IMR-90 (cell line): ENCODE measurements at regions not wholly inside any gene's neighbourhood (a gene's known extent, or its start where the extent isn't known, plus 50 kb on each side); places are given as distances from the start of the nearest gene placed in this dataset.

Source experiments
- ATAC-seq: fragments of 200-7000 bp; cut with Tn5 transposase; 2 replicates; pipeline ENCODE4 v1.9.1; 2020; ENCODE audit warnings: low read depth, mild to moderate bottlenecking, moderate library complexity
- BruUV-seq: library from RNA; stranded (reverse); fragments of 400-500 nt; replicated peaks from 2 replicates; lab custom pipeline; 2021; lab: Mats Ljungman, UMichigan
- CTCF ChIA-PET: fragments of 300-600 bp; formaldehyde crosslinking; extraction: SDS; loops from one replicate; lab custom pipeline; 2021; ENCODE audit warnings: antibody characterized with exemption; lab: Yijun Ruan, JAX
- POLR2A ChIA-PET: fragments of 300-600 bp; sonication (Branson Sonifier 250); formaldehyde crosslinking; loops from one replicate; lab custom pipeline; 2022; ENCODE audit warnings: antibody characterized with exemption; ENCODE audit not compliant: unreplicated experiment; lab: Charles Lee
- DNase-seq: peaks from one replicate; pipeline ENCODE4 v3.0.0; 2013
- H2AFZ ChIP-seq: replicated peaks from 2 replicates; pipeline ENCODE3; 2013; ENCODE audit warnings: low read length, mild to moderate bottlenecking; ENCODE audit not compliant: poor library complexity
- H2AK5ac ChIP-seq: 2 replicates; pipeline ENCODE4 v1.6.1; 2013; ENCODE audit warnings: low read depth, low read length, inconsistent platforms
- H2AK9ac ChIP-seq: replicated peaks from 2 replicates; pipeline ENCODE3; 2013; ENCODE audit warnings: mild to moderate bottlenecking, low read depth, low read length, moderate library complexity; ENCODE audit not compliant: poor library complexity
- H2BK120ac ChIP-seq: 2 replicates; pipeline ENCODE4 v1.6.1; 2013; ENCODE audit warnings: low read depth, low read length, inconsistent platforms
- H2BK15ac ChIP-seq: 3 replicates; pipeline ENCODE4 v1.6.1; 2013; ENCODE audit warnings: low read depth, low read length, inconsistent platforms
- H2BK20ac ChIP-seq: 2 replicates; pipeline ENCODE4 v1.6.1; 2013; ENCODE audit warnings: low read depth, mild to moderate bottlenecking, inconsistent platforms, low read length, moderate library complexity
- H2BK5ac ChIP-seq: 2 replicates; pipeline ENCODE4 v1.6.1; 2013; ENCODE audit warnings: mild to moderate bottlenecking, low read depth, low read length, inconsistent platforms; ENCODE audit not compliant: poor library complexity, severe bottlenecking
- H3K14ac ChIP-seq: replicated peaks from 2 replicates; pipeline ENCODE4 v1.6.1; 2013; ENCODE audit warnings: low read depth, low read length, inconsistent platforms
- H3K18ac ChIP-seq: 2 replicates; pipeline ENCODE4 v1.6.1; 2013; ENCODE audit warnings: low read depth, low read length, control low read depth
- H3K23ac ChIP-seq: 2 replicates; pipeline ENCODE4 v1.6.1; 2013; ENCODE audit warnings: low read depth, low read length, inconsistent platforms
- H3K27ac ChIP-seq: 2 replicates; pipeline ENCODE4 v1.5.1; 2013; ENCODE audit warnings: mild to moderate bottlenecking, control low read depth, low read length; ENCODE audit not compliant: insufficient read depth
- H3K27me3 ChIP-seq: 2 replicates; pipeline ENCODE4 v1.6.1; 2013; ENCODE audit warnings: low read length; ENCODE audit not compliant: control insufficient read depth, insufficient read depth
- H3K36me3 ChIP-seq: 2 replicates; pipeline ENCODE4 v1.6.1; 2013; ENCODE audit warnings: low read length, mixed read lengths; ENCODE audit not compliant: control insufficient read depth, insufficient read depth
- H3K4ac ChIP-seq: 2 replicates; pipeline ENCODE4 v1.6.1; 2013; ENCODE audit warnings: low read depth, low read length, inconsistent platforms
- H3K4me1 ChIP-seq: 2 replicates; pipeline ENCODE4 v1.6.1; 2013; ENCODE audit warnings: low read length, mixed read lengths; ENCODE audit not compliant: control insufficient read depth, insufficient read depth
- H3K4me2 ChIP-seq: 2 replicates; pipeline ENCODE4 v1.6.1; 2013; ENCODE audit warnings: low read depth, mild to moderate bottlenecking, control low read depth, low read length, moderate library complexity
- H3K4me3 ChIP-seq: 2 replicates; pipeline ENCODE4 v1.5.1; 2013; ENCODE audit warnings: low read depth, mild to moderate bottlenecking, control low read depth, low read length, moderate library complexity; ENCODE audit not compliant: insufficient read depth
- H3K56ac ChIP-seq: 2 replicates; pipeline ENCODE4 v1.6.1; 2013; ENCODE audit warnings: low read length, inconsistent platforms; ENCODE audit not compliant: insufficient read depth; ENCODE audit errors: extremely low read depth
- H3K79me1 ChIP-seq, 2 experiments: 2 replicates each; pipeline ENCODE4 v1.6.1; 2013; ENCODE audit warnings: low read length in 2 of 2, inconsistent platforms in 1 of 2, low read depth in 1 of 2
- H3K9ac ChIP-seq: 2 replicates; pipeline ENCODE4 v1.6.1; 2013; ENCODE audit warnings: low read depth, low read length, control low read depth
- H3K9me1 ChIP-seq: 2 replicates; pipeline ENCODE4 v1.6.1; 2013; ENCODE audit warnings: low read length, inconsistent platforms; ENCODE audit not compliant: insufficient read depth
- H3K9me3 ChIP-seq: 2 replicates; pipeline ENCODE4 v1.6.1; 2013; ENCODE audit warnings: low read length; ENCODE audit not compliant: control insufficient read depth, insufficient read depth
- H4K20me1 ChIP-seq: 2 replicates; pipeline ENCODE4 v1.6.1; 2013; ENCODE audit warnings: low read length, inconsistent platforms; ENCODE audit not compliant: insufficient read depth
- H4K5ac ChIP-seq: 2 replicates; pipeline ENCODE4 v1.6.1; 2013; ENCODE audit warnings: mild to moderate bottlenecking, low read depth, low read length, control low read depth
- H4K8ac ChIP-seq, 2 experiments: 2 replicates each; pipeline ENCODE4 v1.6.1; 2013; ENCODE audit warnings: low read depth in 2 of 2, low read length in 2 of 2, control low read depth in 1 of 2, inconsistent platforms in 1 of 2
- H4K91ac ChIP-seq: 2 replicates; pipeline ENCODE4 v1.6.1; 2013; ENCODE audit warnings: low read depth, low read length, inconsistent platforms; ENCODE audit not compliant: insufficient read depth
- BHLHE40 ChIP-seq: fragments of 150-350 bp; IDR thresholded peaks from 2 replicates; pipeline ENCODE4 v1.6.1; 2016; ENCODE audit warnings: mild to moderate bottlenecking, low read depth, low read length
- ELK1 ChIP-seq: fragments of 150-350 bp; IDR thresholded peaks from 2 replicates; pipeline ENCODE4 v1.6.1; 2016; ENCODE audit warnings: low read depth, mild to moderate bottlenecking, low read length, moderate library complexity, borderline replicate concordance
- MAFK ChIP-seq: IDR thresholded peaks from 2 replicates; pipeline ENCODE4 v1.6.1; 2012; ENCODE audit warnings: low read depth, low read length, improper control_type of control experiment
- MXI1 ChIP-seq: IDR thresholded peaks from 2 replicates; pipeline ENCODE4 v1.6.1; 2012; ENCODE audit warnings: low read depth, mild to moderate bottlenecking, low read length, moderate library complexity, borderline replicate concordance
- POLR2A ChIP-seq: IDR thresholded peaks from 2 replicates; pipeline ENCODE4 v1.6.1; 2012; ENCODE audit warnings: mild to moderate bottlenecking, low read depth, low read length
- RAD21 ChIP-seq: IDR thresholded peaks from 2 replicates; pipeline ENCODE4 v1.6.1; 2012; ENCODE audit warnings: low read length, improper control_type of control experiment
- RCOR1 ChIP-seq: IDR thresholded peaks from 2 replicates; pipeline ENCODE4 v1.6.1; 2012; ENCODE audit warnings: mild to moderate bottlenecking, low read length, improper control_type of control experiment; ENCODE audit not compliant: insufficient replicate concordance
- RFX5 ChIP-seq: IDR thresholded peaks from 2 replicates; pipeline ENCODE4 v1.8.0; 2012; ENCODE audit warnings: low read depth, mild to moderate bottlenecking, low read length, moderate library complexity
- USF2 ChIP-seq: fragments of 150-350 bp; IDR thresholded peaks from 2 replicates; pipeline ENCODE4 v1.6.1; 2017; ENCODE audit warnings: mild to moderate bottlenecking, antibody characterized with exemption, low read length, low read depth
- WGBS, 2 experiments: methylation state at CpG; one replicate each; pipeline versions ENCODE4 v1.1.5 to v1.1.7; 2013; ENCODE audit warnings: missing lambda C conversion rate in 2 of 2; ENCODE audit not compliant: insufficient read length in 1 of 2; ENCODE audit errors: extremely low coverage in 2 of 2; 5-methylcytosine and 5-hydroxymethylcytosine counted together
- dilution Hi-C: fragments of 300-500 bp; cut with HindIII; formaldehyde crosslinking; loops from one replicate; pipeline ENCODE4 v1.14.3; 2018; ENCODE audit warnings: low sequenced_read_pairs; ENCODE audit not compliant: unreplicated experiment
- in situ Hi-C: fragments of 300-500 bp; cut with MboI; formaldehyde crosslinking; loops from 3 replicates; pipeline ENCODE4 v1.14.3; 2019; ENCODE audit warnings: low sequenced_read_pairs, inconsistent platforms, mixed read lengths
- intact Hi-C: fragments of 100-400 bp; cut with micrococcal nuclease; formaldehyde crosslinking; loops from 2 replicates; pipeline ENCODE4 v1.10.0; 2022
- TF ChIP-seq, protein P1 (sequence below): conservative IDR thresholded peaks from 2 replicates; pipeline ENCODE4 v1.5.1; 2012; ENCODE audit warnings: mild to moderate bottlenecking, low read depth, low read length, improper control_type of control experiment

- Histone ChIP-seq H2BK120ac (no peak overlapping the region), H2BK15ac (no peak overlapping the region), H2AFZ (no peak overlapping the region), H3K79me1 (no peaks in the 10 kb centered on the region), H3K56ac (no peak overlapping the region), H3K4me2 (no peak overlapping the region), H3K18ac (no peak overlapping the region), H3K4me3 (no peak overlapping the region), H4K20me1 (no peaks in the 10 kb centered on the region), H3K9me3 (no peaks in the 10 kb centered on the region), H4K8ac (no peak overlapping the region), H3K9me1 (no peaks in the 10 kb centered on the region), H3K27me3 (peaks cover 4% of the 10 kb centered on the region), H3K27ac (no peak overlapping the region), H3K23ac (no peak overlapping the region), H2AK5ac (no peak overlapping the region), H3K36me3 (no peaks in the 10 kb centered on the region), H3K14ac (no peak overlapping the region), H3K4ac (no peak overlapping the region), H4K5ac (no peak overlapping the region), H3K9ac (no peak overlapping the region), H2BK5ac (no peak overlapping the region), H2AK9ac (no peak overlapping the region), H3K4me1 (peaks cover 5% of the 10 kb centered on the region; the same call in 1 of the 2 replicates), H4K91ac (no peak overlapping the region), H2BK20ac (no peak overlapping the region)
- WGBS, 2 experiments, result no CpG with 5 or more reads among the region's 2 CpGs
- DNase-seq (no peak), ATAC-seq (no peak)
- dilution Hi-C loops (no loop called here), intact Hi-C loops (no loop called here), in situ Hi-C loops (no loop called here)
- BruUV-seq, result no TSS peak
- POLR2A ChIA-PET, result no interaction called here
- TF ChIP-seq RFX5 (no peak), USF2 (no peak), RAD21 (no peak), MXI1 (no peak), MAFK (no peak), ELK1 (no peak), RCOR1 (no peak), BHLHE40 (no peak), POLR2A (no peak)
- TF ChIP-seq, protein P1, sequence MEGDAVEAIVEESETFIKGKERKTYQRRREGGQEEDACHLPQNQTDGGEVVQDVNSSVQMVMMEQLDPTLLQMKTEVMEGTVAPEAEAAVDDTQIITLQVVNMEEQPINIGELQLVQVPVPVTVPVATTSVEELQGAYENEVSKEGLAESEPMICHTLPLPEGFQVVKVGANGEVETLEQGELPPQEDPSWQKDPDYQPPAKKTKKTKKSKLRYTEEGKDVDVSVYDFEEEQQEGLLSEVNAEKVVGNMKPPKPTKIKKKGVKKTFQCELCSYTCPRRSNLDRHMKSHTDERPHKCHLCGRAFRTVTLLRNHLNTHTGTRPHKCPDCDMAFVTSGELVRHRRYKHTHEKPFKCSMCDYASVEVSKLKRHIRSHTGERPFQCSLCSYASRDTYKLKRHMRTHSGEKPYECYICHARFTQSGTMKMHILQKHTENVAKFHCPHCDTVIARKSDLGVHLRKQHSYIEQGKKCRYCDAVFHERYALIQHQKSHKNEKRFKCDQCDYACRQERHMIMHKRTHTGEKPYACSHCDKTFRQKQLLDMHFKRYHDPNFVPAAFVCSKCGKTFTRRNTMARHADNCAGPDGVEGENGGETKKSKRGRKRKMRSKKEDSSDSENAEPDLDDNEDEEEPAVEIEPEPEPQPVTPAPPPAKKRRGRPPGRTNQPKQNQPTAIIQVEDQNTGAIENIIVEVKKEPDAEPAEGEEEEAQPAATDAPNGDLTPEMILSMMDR, result no peak
- CTCF ChIA-PET, result no interaction called here
These were observed 81.8 kb upstream of the PRKAR2B start for GRCh38 chr7:106962751-106963150.
